ENCODE measurements at regions not wholly inside any gene's neighbourhood (a gene's known extent, or its start where the extent isn't known, plus 50 kb on each side); places are given as distances from the start of the nearest gene placed in this dataset.

- DNase-seq (ENCODE audit: low spot score), result no peak
Measured at GRCh38 chr3:14590569-14590968, 50.4 kb upstream of the GRIP2 start.

- DNase-seq (ENCODE audit: low spot score), result no peak
Measured at GRCh38 chr3:14592390-14592789, 52.2 kb upstream of the GRIP2 start.

DNA sequence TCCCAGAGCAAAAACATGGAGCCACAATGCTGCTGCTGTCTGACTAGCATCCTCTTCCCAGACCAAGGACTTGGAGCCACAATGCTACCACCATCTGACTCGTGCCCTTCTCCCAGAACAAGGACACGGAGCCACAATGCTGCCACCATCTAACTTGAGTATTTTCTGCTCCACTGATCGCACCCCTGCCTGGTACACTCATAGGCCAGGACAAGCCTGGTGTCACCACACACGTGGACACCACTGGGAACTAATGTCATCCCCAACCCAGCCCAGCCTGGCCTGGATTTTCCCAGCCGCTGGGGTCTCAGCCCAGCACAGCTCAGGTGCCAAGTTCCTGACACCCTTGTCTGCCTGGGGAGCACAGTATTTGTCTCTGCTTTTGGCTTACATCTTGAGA lies 52.7 kb upstream of the GRIP2 start:
- DNase-seq (ENCODE audit: low spot score), result no peak

DNA sequence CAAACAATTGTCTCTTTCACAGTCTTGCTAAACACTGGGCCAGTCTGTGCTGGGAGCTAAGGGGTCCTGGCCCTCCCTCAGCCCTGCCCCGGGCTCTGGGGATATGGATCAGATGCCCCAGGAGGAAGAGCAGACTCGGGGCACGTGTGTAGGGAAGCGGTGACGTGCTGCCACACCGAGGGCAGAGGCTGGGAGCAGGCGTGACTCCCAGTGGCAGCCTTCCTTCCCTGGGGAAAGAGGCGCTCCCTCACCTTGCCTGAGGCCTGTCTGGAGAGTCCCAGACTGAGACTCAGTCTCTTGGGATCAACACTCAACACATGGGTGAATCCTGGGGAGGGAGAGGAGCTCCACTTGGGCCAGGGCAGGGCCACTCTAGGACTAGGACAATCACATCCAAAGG lies 54.1 kb upstream of the GRIP2 start:
- DNase-seq (ENCODE audit: low spot score), result no peak

- no peak for DNase-seq (ENCODE audit: low spot score)
Measured at GRCh38 chr3:14595561-14595960, 55.4 kb upstream of the GRIP2 start.

- DNase-seq (ENCODE audit: low spot score), result no peak
Measured at GRCh38 chr3:14597266-14597665, 54.3 kb upstream of the CCDC174 start.

DNA sequence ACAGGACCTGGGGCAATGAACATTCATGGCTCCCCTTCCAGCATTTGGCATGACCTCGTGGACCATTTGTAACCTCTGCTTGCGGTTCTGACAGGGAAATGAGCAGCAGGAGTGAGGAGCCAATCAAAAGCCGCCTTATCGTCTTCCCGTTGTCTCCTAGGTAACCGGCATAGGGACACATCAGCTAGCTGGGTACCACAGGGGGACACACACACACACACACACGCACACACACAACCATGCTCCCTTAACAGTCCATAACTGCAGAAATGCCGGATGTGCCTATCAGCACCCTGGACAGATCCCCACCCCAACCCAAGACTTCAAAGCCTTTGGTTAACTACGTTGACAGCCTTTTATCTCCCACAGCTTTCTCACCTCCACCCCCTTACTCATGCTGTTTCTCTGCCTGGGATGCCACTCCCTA lies 53.4 kb upstream of the CCDC174 start:
- DNase-seq (ENCODE audit: low spot score), result peak; percentile 46

DNA sequence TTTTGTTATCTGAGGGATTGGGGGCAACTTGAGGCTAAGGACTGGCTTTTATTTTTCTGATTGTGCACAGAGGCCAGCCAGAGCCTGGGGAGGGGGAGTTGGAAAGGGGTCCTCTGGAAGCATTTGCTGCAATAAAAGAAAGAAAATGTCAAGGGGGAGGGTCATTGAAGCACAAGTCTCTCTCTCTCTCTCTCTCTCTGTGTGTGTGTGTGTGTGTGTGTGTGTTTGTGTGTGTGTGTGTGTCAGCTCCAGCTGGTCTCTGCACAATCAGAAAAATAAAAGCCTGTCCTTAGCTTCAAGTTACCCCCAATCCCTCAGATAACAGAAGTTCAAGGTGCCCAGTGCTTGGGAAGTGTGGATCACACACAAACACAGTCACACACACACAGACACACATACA lies 52.1 kb upstream of the CCDC174 start:
- DNase-seq (ENCODE audit: low spot score), result no peak

GRCh38 chr3:14600075-14600474 lies 51.5 kb upstream of the CCDC174 start:
- no peak for DNase-seq (ENCODE audit: low spot score)

GRCh38 chr3:14600856-14601610 lies 50.5 kb upstream of the CCDC174 start:
- DNase-seq (ENCODE audit: low spot score), result no peak

DNA sequence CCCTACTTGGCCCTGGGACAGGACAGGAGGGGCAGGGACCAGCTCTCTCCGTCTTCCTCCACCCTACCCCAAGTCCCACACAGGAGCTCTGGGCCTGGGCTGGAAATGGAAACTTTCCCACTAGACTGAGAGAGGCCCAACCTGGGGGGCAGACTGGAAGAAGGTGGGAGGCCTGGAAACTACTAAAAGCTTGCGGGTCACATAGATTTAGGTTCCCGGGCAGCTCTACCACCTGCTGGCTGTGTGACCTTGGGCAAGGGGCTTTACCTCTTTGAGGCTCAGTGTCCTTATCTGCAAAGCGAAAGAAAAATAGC lies 49.9 kb upstream of the CCDC174 start:
- no peak for DNase-seq (ENCODE audit: low spot score)
